HUES48 (cell line): ENCODE measurements at regions not wholly inside any gene's neighbourhood (a gene's known extent, or its start where the extent isn't known, plus 50 kb on each side); places are given as distances from the start of the nearest gene placed in this dataset.

Experiments
- H3K27ac ChIP-seq: one replicate; pipeline ENCODE4 v1.7.0; 2013; ENCODE audit warnings: low read depth, low read length, inconsistent platforms
- H3K27me3 ChIP-seq: 2 replicates; pipeline ENCODE4 v1.6.1; 2013; ENCODE audit warnings: mild to moderate bottlenecking, low read length; ENCODE audit not compliant: control insufficient read depth, insufficient read depth
- H3K36me3 ChIP-seq: 2 replicates; pipeline ENCODE4 v1.6.1; 2013; ENCODE audit warnings: low read length; ENCODE audit not compliant: control insufficient read depth, insufficient read depth
- H3K4me1 ChIP-seq: 2 replicates; pipeline ENCODE4 v1.6.1; 2013; ENCODE audit warnings: mild to moderate bottlenecking, low read length; ENCODE audit not compliant: control insufficient read depth, insufficient read depth
- H3K4me3 ChIP-seq: 2 replicates; pipeline ENCODE4 v1.5.1; 2013; ENCODE audit warnings: mild to moderate bottlenecking, low read depth, low read length
- H3K9ac ChIP-seq: 2 replicates; pipeline ENCODE4 v1.6.1; 2013; ENCODE audit warnings: mild to moderate bottlenecking, low read depth, low read length, moderate library complexity
- H3K9me3 ChIP-seq: 2 replicates; pipeline ENCODE4 v1.6.1; 2013; ENCODE audit warnings: low read length; ENCODE audit not compliant: control insufficient read depth, insufficient read depth

- Histone ChIP-seq H3K27ac (no peak overlapping the region), H3K27me3 (no peaks in the 10 kb centered on the region), H3K4me1 (no peaks in the 10 kb centered on the region), H3K4me3 (no peak overlapping the region), H3K9ac (no peak overlapping the region), H3K9me3 (no peaks in the 10 kb centered on the region), H3K36me3 (no peaks in the 10 kb centered on the region)
Observed at GRCh38 chr7:41771717-41772116, 68.8 kb upstream of the INHBA start.

DNA sequence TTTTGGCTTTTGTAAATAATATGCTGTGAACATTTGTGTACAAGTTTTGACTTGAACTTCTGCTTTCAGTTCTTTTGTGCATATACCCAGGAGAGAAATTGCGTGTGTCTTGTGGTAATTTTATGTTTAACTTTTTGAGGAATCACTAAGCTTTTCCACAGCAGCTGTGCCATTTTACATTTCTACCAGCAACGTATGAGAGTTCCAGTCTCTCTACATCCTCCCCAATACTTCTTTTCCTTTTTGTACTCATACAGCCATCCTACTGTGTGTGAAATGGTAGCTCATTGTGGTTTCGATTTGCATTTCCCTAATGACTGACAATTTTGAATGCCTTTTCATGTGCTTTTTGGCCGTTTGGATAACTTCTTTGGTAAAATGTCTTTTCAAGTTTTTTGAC is 66.3 kb upstream of the INHBA start:
- H3K36me3 ChIP-seq: no peaks in the 10 kb centered on the region
- H3K9ac ChIP-seq: no peak overlapping the region
- H3K4me1 ChIP-seq: no peaks in the 10 kb centered on the region
- no peaks in the 10 kb centered on the region for H3K9me3 ChIP-seq
- H3K27ac ChIP-seq: no peak overlapping the region
- no peak overlapping the region for H3K4me3 ChIP-seq
- no peaks in the 10 kb centered on the region for H3K27me3 ChIP-seq

- Histone ChIP-seq H3K27me3 (no peaks in the 10 kb centered on the region), H3K27ac (no peak overlapping the region), H3K9ac (no peak overlapping the region), H3K4me1 (peaks cover 8% of the 10 kb centered on the region; the same call in 1 of the 2 replicates), H3K4me3 (no peak overlapping the region), H3K36me3 (no peaks in the 10 kb centered on the region), H3K9me3 (no peaks in the 10 kb centered on the region; the same call in none of the 2 replicates)
Observed at GRCh38 chr7:41763626-41764025, 60.7 kb upstream of the INHBA start.

GRCh38 chr7:41762641-41763040 is 59.8 kb upstream of the INHBA start:
- H3K9ac ChIP-seq: no peak overlapping the region
- H3K36me3 ChIP-seq: no peaks in the 10 kb centered on the region
- peaks cover 8% of the 10 kb centered on the region for H3K9me3 ChIP-seq
- no peak overlapping the region for H3K27ac ChIP-seq
- no peak overlapping the region for H3K4me3 ChIP-seq
- H3K4me1 ChIP-seq: peaks cover 8% of the 10 kb centered on the region; the same call in 1 of the 2 replicates
- H3K27me3 ChIP-seq: no peaks in the 10 kb centered on the region

- H3K9ac ChIP-seq: no peak overlapping the region
- H3K4me1 ChIP-seq: peaks cover 8% of the 10 kb centered on the region; the same call in 1 of the 2 replicates
- H3K27me3 ChIP-seq: no peaks in the 10 kb centered on the region
- H3K36me3 ChIP-seq: no peaks in the 10 kb centered on the region
- H3K9me3 ChIP-seq: peaks cover 31% of the 10 kb centered on the region
- no peak overlapping the region for H3K27ac ChIP-seq
- no peak overlapping the region for H3K4me3 ChIP-seq
Observed at GRCh38 chr7:41760293-41760692, 57.4 kb upstream of the INHBA start.

- Histone ChIP-seq H3K9me3 (peaks cover 44% of the 10 kb centered on the region), H3K4me1 (peaks cover 8% of the 10 kb centered on the region; the same call in 1 of the 2 replicates), H3K27ac (no peak overlapping the region), H3K4me3 (no peak overlapping the region), H3K36me3 (no peaks in the 10 kb centered on the region), H3K9ac (no peak overlapping the region), H3K27me3 (no peaks in the 10 kb centered on the region)
Observed at GRCh38 chr7:41758321-41758720, 55.4 kb upstream of the INHBA start.

- Histone ChIP-seq H3K9ac (no peak overlapping the region), H3K27me3 (no peaks in the 10 kb centered on the region), H3K4me3 (no peak overlapping the region), H3K36me3 (no peaks in the 10 kb centered on the region), H3K4me1 (no peaks in the 10 kb centered on the region), H3K27ac (no peak overlapping the region), H3K9me3 (peaks cover 44% of the 10 kb centered on the region)
Observed at GRCh38 chr7:41756650-41757182, 53.8 kb upstream of the INHBA start.

DNA sequence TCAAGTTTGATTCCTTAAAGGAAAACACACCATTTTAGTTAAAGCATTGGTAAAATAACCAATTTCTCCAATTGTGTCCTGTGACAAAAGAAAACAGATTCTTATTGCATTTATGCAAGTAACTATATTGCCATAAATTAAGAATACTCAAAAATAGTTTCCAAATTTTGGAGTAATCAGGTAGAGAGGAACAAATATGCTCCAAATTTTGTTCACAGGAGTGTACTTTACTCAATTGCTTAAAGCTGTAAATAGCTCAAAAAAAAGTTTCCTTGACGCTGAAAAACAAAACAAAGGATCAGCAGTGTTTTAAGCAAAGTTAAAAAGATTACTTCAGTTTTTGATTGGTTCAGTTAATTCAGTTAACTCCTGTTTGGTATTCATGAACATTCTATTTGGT is 52.2 kb upstream of the INHBA start:
- no peaks in the 10 kb centered on the region for H3K27me3 ChIP-seq
- no peak overlapping the region for H3K9ac ChIP-seq
- H3K4me3 ChIP-seq: no peak overlapping the region
- no peak overlapping the region for H3K27ac ChIP-seq
- no peaks in the 10 kb centered on the region for H3K4me1 ChIP-seq
- no peaks in the 10 kb centered on the region for H3K36me3 ChIP-seq
- peaks cover 44% of the 10 kb centered on the region for H3K9me3 ChIP-seq

DNA sequence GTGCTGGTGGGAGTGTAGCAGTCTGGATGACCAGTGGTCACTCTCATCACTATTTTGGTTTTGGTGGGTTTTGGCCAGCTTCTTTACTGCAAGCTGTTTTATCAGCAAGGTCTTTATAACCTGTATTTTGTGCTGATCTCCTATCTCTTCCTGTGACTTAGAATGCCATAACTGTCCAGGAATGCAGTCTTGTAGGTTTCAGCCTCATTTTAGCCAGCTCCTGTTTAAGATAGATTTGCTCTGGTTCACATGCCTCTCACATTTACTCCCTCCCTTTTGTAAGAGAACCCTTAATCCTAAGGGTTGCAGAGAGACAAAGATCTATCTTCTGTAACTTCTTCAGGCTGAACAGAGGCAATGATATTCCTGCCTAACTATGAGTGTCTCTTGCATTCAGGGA is 51.2 kb upstream of the INHBA start:
- Histone ChIP-seq H3K27me3 (no peaks in the 10 kb centered on the region), H3K9me3 (peaks cover 44% of the 10 kb centered on the region), H3K36me3 (no peaks in the 10 kb centered on the region), H3K27ac (no peak overlapping the region), H3K4me1 (no peaks in the 10 kb centered on the region), H3K9ac (no peak overlapping the region), H3K4me3 (no peak overlapping the region)
